ENCODE measurements at regions not wholly inside any gene's neighbourhood (a gene's known extent, or its start where the extent isn't known, plus 50 kb on each side); places are given as distances from the start of the nearest gene placed in this dataset.

DNA sequence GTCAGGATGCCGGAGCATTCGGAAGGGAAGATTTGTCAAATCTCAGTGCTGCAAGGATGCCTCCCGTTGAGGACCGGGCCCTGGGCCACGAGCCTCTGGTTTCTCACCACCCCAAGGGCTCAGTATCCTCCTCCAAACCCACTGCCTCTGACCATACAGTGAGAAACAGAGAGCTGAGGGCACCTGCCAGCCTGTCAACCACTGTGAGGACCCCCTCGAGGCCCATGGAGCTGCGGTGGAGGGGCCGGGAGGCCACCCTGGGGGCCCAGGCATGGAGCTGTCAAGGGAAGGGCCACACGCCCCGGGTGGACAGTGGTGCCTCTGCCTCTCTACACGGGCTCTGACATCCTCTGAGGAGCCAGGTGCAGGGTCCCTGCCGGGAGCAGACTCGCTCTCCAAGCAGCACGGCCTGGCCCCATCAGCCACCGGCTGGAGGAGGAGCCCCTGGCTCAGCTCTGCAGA, 248.0 kb upstream of the TCERG1L start:
- BruUV-seq (replicated peaks), result no TSS peak
- Histone ChIP-seq H3K27me3 (ENCODE audit: control insufficient read depth in 1 of 2, insufficient read depth in 2 of 2, low read length in 2 of 2) (peaks cover 5 to 44% of the 10 kb centered on the region in 2 experiments), H3K4me2 (ENCODE audit: low read depth, low read length) (no peak overlapping the region), H4K20me1 (ENCODE audit: insufficient read depth, low read length) (no peaks in the 10 kb centered on the region), H3K27ac (ENCODE audit: extremely low read length, insufficient read depth, low read length) (no peak overlapping the region), H3K4me3 (replicated peaks in 1 of 3; ENCODE audit: insufficient read depth in 1 of 3, low read depth in 2 of 3, low read length in 3 of 3) (no peak overlapping the region), H3K9ac (ENCODE audit: insufficient read depth, low read depth, low read length) (no peak overlapping the region), H3K36me3 (replicated peaks in 1 of 2; ENCODE audit: control insufficient read depth in 1 of 2, insufficient read depth in 2 of 2, low read length in 2 of 2) (no peaks in the 10 kb centered on the region), H3K4me1 (ENCODE audit: insufficient read depth, low read length) (no peaks in the 10 kb centered on the region), H3K79me2 (ENCODE audit: insufficient read depth, low read length) (no peaks in the 10 kb centered on the region), H3K9me3 (ENCODE audit: low read length) (no peaks in the 10 kb centered on the region), H2AFZ (ENCODE audit: low read length) (no peak overlapping the region)
- POLR2A ChIA-PET, result no interaction called here
- 50% methylated on average over 4 of the region's 15 CpGs for WGBS (ENCODE audit: low lambda C conversion rate)
- in situ Hi-C loops (cut with HindIII; ENCODE audit: extremely low pct_ligation_motif_present, low pct_unique_long_range_greater_than_20kb), result no loop called here
- ATAC-seq (no peak), DNase-seq (ENCODE audit: low spot score) (no peak), FAIRE-seq (no peak)
- intact Hi-C loops (cut with micrococcal nuclease; ENCODE audit: unreplicated experiment), result no loop called here
- CTCF ChIA-PET (ENCODE audit: low intra/inter-chr PET ratio, low total read pairs), result no interaction called here
- TF ChIP-seq PPARG (CRISPR knock-in tag; conservative IDR thresholded peaks at IDR 0.05) (no peak), RELA (CRISPR knock-in tag; IDR thresholded peaks at IDR 0.05) (no peak), NCOA1 (CRISPR knock-in tag; IDR thresholded peaks at IDR 0.05) (no peak), HMG20B (CRISPR knock-in tag; conservative IDR thresholded peaks at IDR 0.05) (no peak), ZNF143 (CRISPR knock-in tag; IDR thresholded peaks at IDR 0.05) (no peak), ZNF777 (CRISPR knock-in tag; IDR thresholded peaks at IDR 0.05) (no peak), RORA (CRISPR knock-in tag; IDR thresholded peaks at IDR 0.05) (no peak), YEATS4 (CRISPR knock-in tag; IDR thresholded peaks at IDR 0.05; ENCODE audit: borderline replicate concordance) (no peak), ZFP36 (IDR thresholded peaks at IDR 0.05; ENCODE audit: borderline replicate concordance, low read depth, low read length, partially characterized antibody) (no peak), EZH2 (conservative IDR thresholded peaks at IDR 0.05; ENCODE audit: low read depth, low read length) (no peak), ZNF576 (CRISPR knock-in tag; IDR thresholded peaks at IDR 0.05) (no peak), DR1 (CRISPR knock-in tag; IDR thresholded peaks at IDR 0.05) (no peak)
- TF ChIP-seq, protein P1, sequence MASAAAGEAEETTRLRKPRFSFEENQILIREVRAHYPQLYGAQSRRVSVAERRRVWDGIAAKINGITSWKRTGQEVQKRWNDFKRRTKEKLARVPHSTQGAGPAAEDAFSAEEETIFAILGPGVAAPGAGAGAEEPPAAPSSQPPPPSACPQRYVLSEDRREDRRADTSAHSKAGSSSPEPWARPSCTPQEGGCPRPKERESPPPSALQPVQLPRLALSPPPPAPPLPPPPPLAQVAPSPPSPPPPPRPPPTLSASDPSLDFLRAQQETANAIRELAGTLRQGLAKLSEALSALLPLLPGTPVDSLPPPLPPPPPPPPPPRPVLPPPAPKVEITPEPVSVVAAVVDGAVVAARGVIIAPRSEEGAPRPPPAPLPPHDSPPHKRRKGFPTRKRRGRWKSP (CRISPR knock-in tag; IDR thresholded peaks at IDR 0.05), result no peak
